Mesenteric fat pad (tissue), 1 donor: ENCODE measurements at regions not wholly inside any gene's neighbourhood (a gene's known extent, or its start where the extent isn't known, plus 50 kb on each side); places are given as distances from the start of the nearest gene placed in this dataset.
"Not testable (repeated sequence)": the region's sequence is repeated elsewhere in the genome, so short reads cannot be mapped to it uniquely, and the experiment has no call there.

ENCODE experiments used
- DNase-seq: peaks from one replicate; pipeline ENCODE4 v3.0.0-alpha.2; 2020; ENCODE audit warnings: low spot score
- donor health status: DM: yes; HTN: yes; CAD: no.

DNA sequence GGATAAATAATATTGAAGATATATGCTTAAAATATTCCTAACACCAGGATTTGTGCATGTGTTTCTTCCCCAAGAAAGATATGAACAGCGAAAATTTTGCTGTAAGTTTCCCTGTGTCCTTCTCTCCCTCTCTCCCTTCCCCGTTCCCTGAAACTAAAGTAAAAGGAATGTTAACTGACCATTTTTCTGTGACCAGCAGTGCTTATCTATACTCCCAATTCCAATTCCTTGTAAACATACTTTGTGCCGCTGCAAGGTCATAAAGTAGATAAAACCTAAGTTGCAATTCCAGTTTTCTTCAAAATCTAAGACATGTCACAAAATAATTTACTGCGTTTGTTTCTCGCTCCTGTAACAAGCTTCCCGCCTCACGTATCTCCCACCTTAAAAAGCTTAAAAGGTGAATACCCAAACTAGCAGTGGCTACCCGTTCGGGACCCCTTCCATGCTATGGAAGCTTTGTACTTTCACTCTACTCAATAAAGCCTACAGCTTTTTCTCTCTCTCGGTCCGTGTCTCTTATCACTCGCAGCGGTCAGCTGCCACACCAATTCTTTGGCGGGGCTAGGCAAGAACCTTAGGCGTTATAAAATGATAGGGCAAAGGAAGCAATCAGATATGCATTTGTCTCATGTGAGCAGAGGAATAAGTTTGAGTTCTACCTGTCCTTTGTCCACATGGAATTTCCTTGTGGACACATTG lies 1798.0 kb downstream of the EFNA5 start:
- DNase-seq: no peak

DNA sequence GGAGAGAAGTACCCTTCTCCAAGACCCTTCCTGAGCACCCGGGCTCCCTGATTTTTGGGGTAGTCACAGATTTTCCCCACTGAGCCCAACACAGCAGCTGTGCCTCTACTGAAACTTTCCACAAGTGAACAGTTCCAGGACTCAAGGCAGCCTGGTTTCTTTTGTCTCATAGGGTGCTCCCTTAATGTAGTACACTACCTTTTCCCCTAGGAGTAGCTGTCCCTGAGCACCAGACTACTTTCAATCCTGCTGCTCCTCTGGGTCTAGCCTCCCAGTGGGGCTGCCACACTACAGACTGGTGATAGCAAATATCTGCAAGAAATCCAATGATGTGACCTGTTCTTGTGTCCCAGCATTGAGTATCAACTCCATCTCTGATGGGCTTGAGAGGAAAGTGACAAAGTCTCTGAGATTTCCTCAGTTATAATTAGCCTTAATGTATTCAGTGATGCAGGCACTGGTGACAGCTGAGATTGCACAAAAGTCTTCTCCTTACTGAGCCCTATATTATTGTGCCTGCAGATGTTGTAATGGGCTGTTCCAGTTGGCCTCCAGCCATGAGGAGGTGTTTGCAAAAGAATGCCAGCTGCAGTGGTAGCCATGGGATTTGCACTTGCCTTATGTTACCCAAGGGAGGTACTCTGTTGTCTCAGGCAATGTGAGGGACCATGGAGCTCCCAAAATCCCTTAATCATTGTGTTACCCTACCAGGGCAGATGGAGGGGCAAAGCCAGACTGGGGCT lies 1802.5 kb downstream of the EFNA5 start:
- no peak for DNase-seq

DNA sequence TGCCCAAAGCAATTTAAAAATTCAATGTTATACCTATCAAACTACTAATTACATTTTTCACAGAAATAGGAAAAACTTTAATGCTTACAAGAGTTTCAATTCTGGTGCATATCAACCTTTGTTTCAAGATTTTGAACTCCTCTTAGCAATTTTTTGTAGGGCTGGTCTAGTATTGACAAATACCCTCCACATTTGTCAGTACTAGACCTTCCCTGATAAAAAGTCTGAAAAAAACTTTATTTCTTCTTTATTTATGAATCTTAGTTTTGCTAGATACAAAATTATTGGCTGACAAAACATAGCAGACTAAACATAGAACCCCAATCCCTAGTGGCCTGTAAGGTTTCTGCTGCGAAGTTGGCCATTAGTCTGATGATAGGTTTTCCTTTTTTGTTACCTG lies 1804.9 kb downstream of the EFNA5 start:
- no peak for DNase-seq

DNA sequence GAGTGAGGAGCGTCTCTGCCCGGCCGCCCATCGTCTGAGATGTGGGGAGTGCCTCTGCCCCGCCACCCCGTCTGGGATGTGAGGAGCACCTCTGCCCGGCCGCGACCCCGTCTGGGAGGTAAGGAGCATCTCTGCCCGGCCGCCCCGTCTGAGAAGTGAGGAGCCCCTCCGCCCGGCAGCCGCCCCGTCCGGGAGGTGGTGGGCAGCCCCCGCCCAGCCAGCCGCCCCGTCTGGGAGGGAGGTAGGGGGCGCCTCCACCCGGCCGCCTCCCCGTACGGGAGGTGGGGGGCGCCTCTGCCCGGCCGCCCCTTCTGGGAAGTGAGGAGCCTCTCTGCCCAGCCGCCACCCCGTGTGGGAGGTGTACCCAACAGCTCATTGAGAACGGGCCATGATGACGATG lies 1811.4 kb downstream of the EFNA5 start:
- DNase-seq: not testable (repeated sequence)

DNA sequence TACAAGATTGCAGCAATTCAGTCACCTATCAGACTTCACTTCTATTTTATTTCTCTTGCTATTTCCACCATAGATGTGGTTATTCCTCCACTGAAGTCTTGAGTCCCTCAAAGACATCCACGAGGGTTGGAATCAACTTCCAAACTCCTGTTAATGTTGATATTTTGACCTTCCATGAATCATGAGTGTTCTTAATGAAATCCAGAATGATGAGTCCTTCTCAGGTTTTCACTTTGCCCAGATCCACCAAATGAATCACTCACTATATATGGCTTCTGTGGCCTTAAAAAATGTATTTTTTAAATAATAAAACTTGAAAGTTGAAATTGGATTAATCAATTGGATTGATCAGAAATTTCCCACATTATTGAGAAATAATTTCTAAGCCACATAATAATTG lies 1821.0 kb downstream of the EFNA5 start:
- DNase-seq: no peak

DNA sequence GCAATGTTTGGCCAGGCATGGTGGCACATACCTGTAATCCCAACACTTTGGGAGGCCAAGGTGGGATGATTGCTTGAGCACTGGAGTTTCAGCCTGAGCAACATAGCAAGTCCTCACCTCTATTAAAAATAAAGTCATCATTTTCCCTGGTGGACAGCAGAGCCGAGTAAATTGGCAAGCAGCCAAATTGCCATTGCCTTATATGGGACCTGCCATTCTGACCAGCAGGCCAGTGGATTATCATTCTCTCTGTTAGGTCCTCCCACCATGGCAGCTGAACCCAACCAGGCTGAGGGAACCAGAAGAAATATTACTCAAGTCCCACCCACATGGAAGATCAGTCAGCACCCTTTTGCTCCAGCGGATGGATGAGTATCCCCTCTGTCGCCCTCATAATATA lies 1829.9 kb downstream of the EFNA5 start:
- no peak for DNase-seq

DNA sequence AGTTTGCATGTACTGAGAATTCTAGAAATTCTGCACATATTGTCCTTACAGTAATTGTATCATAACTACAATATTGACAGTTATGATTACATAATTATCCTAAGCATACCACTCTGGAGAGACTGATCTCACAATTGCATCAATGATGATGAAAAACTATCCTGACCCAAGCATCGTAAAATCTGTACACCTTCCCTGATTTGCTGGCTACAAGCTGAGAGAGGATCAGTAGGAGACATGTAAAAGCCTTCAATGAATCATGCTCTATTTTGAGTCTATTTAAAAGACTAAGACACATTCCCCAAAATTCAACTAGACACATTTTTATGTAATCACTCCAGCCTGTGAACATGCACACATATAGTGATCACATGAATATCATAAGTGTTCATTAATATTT lies 1833.8 kb downstream of the EFNA5 start:
- DNase-seq: no peak

DNA sequence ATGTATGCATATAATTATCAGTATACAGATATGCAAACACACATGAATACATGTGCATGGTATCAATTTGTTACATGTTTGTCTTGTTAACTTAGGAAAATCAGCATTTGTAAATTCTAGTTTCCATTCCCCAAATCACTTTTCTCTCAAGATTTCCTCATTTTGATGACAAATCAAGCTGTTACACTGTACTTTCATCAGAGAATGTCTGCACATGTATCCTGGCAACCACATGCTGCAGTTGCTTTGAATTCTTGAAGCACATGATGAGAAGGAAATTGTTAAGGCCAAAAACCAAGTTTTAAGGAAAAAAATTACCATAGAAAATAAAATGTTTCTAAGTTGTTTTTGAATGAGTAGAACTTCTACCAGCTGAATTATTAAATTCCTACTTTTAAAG lies 1834.5 kb downstream of the EFNA5 start:
- DNase-seq: no peak

DNA sequence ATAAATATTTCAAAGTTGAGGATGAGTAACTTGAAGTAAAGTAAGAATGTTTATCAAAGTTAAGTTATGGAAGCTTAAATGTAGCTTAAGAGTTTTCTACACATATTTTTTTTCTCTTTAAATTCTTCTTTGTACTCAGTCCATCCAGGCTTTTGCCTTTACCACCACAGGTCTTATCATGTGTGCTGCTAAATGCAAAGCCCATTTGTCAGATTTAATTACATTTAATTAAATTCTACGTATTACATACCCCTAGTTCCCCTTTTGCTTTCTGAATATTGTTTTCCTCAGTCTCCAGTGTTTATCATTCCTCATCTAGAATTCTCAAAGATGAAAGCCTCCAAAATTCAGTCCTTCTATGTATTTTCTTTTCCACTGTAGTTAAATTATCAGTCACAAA lies 1841.9 kb downstream of the EFNA5 start:
- DNase-seq: no peak

DNA sequence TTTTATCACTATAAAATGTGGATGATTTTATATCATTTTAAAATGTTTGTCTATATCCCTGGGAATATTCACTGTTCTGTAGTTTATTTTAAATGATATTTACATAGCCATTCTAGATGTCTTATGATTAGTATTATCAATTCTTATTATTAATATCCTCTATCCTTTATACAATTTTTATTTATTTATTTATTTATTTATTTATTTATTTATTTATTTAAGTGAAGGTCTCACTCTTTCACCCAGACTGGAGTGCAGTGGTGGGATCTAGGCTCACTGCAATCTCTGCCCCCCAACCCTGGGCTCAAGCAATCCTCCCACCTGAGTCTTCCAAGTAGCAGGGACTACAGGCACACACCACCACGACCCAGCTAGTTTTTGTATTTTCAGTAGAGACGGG lies 1848.9 kb downstream of the EFNA5 start:
- DNase-seq: no peak

DNA sequence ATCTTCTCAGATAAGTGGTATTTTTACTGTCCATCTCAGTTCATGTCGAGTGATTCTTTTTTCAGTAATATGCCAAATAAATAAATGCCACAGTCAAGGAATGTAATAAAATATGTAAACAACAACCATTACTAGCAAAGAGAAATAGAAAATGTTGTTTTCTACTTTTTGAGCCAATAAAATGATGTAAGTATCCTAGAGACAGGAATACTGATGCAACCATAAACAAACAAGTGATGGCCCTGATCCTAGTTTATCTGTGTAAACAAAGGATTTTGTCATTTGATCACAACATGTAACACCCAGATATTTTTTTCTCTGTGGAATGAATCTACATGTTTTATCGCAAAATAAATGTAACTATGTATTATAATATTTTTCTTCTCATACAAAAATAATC lies 1852.8 kb downstream of the EFNA5 start:
- no peak for DNase-seq

DNA sequence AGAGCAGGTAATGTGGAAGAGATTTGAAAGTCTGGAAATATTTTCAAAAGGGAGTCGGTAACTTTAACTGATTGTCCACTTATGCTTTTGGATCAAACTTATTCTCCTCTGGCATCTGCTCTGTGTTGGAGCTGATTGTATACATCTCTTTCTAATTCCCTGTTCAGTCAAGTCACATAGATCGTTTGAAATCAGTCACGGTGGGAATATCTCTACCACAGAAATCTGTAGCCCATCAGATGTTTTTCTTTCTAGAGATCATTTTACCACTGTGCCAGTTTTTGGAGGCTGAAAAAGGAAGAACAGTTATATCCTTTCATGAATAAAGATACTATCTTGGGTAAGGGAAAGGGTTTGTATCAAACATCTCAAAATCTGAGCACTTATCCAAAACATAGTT lies 1853.3 kb downstream of the EFNA5 start:
- no peak for DNase-seq

DNA sequence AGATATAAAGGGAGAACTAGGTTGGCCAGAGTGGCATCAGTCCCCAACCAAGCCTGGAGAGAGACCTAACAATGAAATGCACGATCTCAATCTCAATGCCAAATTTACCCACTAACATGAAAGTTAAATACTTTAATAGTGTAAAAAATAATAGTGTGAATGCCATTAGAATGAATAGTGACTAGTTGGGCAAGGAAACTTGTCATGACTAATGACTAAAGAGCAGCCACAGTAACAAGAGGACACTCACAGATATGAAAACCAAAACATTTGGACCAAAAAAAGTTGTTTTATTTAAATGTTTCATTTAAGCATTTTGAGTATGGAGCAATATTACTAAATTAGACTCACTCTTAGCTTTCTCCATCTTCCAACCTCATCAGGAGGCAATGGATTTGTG lies 1853.8 kb downstream of the EFNA5 start:
- no peak for DNase-seq

DNA sequence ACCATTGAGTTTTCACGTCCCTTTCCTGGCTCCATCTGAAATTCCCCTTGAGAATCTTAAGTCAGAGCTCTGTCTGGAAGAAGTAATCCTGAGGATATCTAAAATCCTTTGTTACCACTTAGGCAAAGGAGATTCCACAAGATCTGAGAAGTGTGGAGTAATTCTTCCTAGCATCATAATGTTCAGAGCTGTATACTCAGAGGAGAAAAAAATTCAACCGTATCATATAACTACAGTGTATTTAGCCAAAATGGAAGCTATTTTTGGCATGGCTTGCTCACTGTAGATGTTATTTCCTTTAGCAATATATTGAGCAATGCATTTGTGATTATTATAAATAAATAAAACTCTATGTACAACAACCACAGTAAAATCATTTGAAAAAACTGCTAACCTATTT lies 1858.4 kb downstream of the EFNA5 start:
- DNase-seq: no peak

DNA sequence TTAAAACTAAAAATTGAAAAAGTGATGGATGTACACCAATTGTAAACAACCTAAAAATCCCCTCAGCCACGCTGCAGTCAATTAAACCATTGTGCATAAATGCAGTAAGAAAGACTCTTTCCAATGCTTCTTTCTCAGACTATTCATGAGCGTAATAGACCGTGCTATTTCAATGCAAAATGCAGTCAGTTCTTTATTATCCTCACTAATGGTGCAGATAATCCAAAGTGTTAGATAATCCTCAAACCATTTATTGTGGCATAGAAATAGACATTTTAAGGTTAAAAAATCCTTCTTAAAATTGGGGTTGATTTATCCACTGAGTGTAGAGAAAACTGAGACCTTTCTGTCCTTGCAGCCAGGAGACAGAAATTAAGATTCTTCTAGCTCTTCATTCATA lies 1862.8 kb downstream of the EFNA5 start:
- no peak for DNase-seq

DNA sequence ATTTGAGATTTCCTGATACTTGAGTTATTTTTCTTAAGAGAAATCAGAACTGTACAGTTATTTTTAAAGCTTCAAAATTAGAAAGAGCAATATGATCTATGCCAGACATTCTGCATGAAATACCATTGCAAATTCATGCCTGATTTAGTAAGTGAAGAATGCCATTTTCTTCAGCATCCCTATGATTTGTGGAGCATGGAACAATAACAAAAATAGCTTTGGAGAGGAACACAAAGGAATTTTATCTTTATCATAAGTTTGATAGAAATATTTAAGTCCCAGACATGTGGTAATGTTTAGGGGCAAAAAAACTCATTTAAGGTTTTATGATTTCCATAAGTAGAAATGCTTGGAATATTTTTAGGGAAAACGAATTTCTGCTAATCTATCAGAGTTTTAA lies 1863.4 kb downstream of the EFNA5 start:
- no peak for DNase-seq

DNA sequence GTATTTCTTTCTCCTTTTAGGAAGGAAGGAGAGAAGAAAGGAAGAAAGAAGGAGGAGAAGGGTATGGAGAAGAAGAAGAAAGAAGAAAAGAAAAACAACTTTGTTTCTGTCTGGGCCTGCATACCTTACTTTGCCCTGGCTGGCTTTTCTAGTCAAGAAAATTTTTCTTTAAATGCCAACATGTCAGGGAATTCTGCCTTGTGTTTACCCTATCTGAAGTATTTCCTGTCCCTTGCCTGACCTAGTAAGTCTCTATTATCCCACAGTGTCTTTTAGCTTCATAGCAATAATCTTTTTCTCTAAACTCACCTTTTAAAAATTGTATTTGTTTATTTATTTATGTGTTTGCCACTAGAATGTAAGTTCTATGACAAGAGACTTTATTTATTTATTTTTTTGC lies 1864.1 kb downstream of the EFNA5 start:
- DNase-seq: no peak

DNA sequence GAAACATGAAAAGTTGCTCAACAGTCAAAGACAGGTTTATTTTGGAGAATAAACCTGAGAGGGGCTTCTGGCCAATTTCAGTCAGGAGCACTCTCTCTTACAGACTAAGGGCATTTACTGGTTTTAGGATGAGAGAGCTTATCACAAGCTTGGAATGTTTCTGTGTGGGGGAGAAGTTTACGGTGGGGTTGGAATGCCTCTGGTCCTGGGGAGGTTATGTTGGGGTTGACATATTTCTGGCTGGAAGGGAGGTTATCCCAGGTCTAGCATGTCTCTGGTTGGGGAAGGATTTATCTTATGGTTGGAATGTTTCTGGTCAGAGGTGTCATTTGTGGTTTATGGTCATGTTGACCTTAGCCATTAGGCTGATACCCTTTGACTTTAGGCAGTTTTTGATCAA lies 1867.3 kb downstream of the EFNA5 start:
- DNase-seq: no peak

DNA sequence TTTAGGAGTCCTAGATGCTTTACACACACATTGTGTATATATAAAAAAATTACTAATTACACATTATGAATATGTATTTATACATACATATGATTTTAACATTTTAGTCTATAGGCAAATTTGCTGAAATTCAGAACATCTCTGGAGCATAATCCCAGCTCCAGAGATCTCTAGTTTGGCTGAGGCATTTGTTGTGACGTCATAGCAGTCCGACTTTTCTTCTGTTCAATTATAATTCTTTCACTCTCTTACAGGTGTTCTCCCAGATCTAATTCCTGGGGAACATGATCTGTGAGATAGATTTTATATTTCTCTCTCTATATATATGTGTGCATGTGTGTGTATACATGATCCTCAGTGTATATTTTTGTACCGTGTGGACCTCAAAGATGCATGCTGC lies 1876.2 kb downstream of the EFNA5 start:
- no peak for DNase-seq

DNA sequence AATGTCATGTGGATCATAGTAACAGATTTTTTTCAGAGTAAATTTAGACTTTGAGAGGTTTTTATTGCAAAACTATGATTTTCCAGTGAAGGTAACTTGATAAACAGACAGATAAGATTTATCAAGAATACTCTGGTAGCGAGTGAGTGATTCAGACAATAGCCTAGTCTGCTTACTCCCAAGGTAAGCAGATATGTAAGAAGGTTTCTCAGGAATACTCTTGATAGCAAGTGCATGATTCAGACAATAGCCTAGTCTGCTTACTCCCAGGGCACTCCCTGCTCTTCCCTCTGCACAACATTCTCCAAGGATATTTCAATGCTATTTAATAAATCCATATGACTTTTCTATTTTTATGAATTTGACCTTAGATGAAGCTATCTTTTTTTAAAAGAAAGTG lies 1881.5 kb downstream of the EFNA5 start:
- DNase-seq: no peak

DNA sequence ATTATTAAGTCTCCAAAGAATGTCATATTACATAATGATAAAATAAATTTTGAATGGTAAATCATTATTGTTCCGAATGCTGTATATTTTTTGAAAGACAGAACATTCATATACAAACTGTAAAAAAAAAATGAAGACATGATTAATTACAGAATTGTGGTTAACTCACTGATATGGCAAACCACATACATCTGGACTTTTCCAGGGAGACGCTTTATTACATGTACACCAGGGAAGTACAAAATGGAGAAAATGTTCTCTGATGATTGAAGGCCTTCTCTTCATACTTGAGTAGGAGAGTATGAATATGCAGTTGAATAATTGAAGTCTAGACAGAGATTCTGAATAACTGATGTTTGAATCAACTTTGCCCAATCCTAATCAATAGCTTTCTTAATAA lies 1886.9 kb downstream of the EFNA5 start:
- DNase-seq: no peak

DNA sequence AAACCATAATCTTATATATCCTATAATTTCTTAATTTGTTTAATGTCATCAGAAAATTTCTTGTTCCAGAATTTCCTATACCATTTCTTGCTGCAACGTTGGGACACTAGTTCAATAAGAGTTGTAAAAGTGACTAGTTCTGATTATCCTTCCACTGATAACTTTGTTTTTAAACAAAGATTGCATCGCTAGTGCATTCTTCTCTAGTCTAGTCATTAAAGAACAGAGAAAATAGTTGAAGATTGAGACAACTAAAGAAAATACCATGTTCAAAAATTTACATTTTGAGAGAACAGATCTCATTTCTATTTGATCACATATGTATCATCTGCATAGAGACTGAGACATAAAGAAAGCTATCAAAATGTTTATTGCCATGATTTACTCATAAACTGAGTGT lies 1888.2 kb downstream of the EFNA5 start:
- DNase-seq: no peak

DNA sequence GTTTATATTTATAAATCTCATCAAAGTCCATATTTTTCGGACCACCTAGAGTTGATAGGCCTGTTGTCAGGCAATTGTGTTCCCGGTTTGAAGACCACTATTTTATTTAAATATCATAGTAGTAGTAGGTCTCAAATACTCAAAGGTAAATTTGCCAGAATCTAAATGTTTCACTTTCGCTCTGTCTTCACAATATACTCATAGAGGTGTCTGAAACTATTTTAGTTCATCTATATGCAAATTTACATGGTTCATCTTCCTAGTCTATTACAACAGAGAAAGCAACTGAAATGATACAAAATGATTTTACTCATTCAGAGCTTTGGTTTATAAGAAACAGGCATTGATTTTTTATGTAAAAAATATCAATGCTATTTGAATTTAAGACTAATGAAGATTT lies 1897.5 kb downstream of the EFNA5 start:
- no peak for DNase-seq
